ENCODE measurements at regions not wholly inside any gene's neighbourhood (a gene's known extent, or its start where the extent isn't known, plus 50 kb on each side); places are given as distances from the start of the nearest gene placed in this dataset.

GRCh38 chr7:114155116-114156110 lies 236.6 kb upstream of the PPP1R3A start:
- TF ChIP-seq, protein P1, sequence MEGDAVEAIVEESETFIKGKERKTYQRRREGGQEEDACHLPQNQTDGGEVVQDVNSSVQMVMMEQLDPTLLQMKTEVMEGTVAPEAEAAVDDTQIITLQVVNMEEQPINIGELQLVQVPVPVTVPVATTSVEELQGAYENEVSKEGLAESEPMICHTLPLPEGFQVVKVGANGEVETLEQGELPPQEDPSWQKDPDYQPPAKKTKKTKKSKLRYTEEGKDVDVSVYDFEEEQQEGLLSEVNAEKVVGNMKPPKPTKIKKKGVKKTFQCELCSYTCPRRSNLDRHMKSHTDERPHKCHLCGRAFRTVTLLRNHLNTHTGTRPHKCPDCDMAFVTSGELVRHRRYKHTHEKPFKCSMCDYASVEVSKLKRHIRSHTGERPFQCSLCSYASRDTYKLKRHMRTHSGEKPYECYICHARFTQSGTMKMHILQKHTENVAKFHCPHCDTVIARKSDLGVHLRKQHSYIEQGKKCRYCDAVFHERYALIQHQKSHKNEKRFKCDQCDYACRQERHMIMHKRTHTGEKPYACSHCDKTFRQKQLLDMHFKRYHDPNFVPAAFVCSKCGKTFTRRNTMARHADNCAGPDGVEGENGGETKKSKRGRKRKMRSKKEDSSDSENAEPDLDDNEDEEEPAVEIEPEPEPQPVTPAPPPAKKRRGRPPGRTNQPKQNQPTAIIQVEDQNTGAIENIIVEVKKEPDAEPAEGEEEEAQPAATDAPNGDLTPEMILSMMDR (IDR thresholded peaks at IDR 0.05), result no peak
- H3K27ac ChIP-seq, result no peak overlapping the region
- no peaks in the 10 kb centered on the region for H3K9me3 ChIP-seq
- intact Hi-C loops (cut with DNase I), result no loop called here
- no peaks in the 10 kb centered on the region for H3K27me3 ChIP-seq (replicated peaks; ENCODE audit: insufficient read depth)
- no peak overlapping the region for H3K4me3 ChIP-seq
- DNase-seq (ENCODE audit: low spot score), result no peak
- WGBS, result 80% methylated on average over 9 of the region's 9 CpGs
- no peaks in the 10 kb centered on the region for H3K36me3 ChIP-seq
- no peaks in the 10 kb centered on the region for H3K4me1 ChIP-seq (replicated peaks)

GRCh38 chr7:114153700-114154099 lies 234.9 kb upstream of the PPP1R3A start:
- H3K27ac ChIP-seq, result no peak overlapping the region
- H3K9me3 ChIP-seq, result no peaks in the 10 kb centered on the region
- H3K27me3 ChIP-seq (replicated peaks; ENCODE audit: insufficient read depth), result no peaks in the 10 kb centered on the region
- intact Hi-C loops (cut with DNase I), result no loop called here
- H3K4me3 ChIP-seq, result no peak overlapping the region
- TF ChIP-seq POLR2AphosphoS5 (IDR thresholded peaks at IDR 0.05), result no peak
- no peak for TF ChIP-seq POLR2A (IDR thresholded peaks at IDR 0.05)
- TF ChIP-seq, protein P1 (IDR thresholded peaks at IDR 0.05), result no peak
- H3K4me1 ChIP-seq (replicated peaks), result no peaks in the 10 kb centered on the region
- H3K36me3 ChIP-seq, result no peaks in the 10 kb centered on the region
- DNase-seq (ENCODE audit: low spot score), result no peak

GRCh38 chr7:114152314-114152938 lies 233.6 kb upstream of the PPP1R3A start:
- no peak for DNase-seq (ENCODE audit: low spot score)
- intact Hi-C loops (cut with DNase I), result no loop called here
- H3K27me3 ChIP-seq (replicated peaks; ENCODE audit: insufficient read depth), result no peaks in the 10 kb centered on the region
- 87% methylated on average over 5 of the region's 5 CpGs for WGBS
- no peak overlapping the region for H3K27ac ChIP-seq
- H3K4me3 ChIP-seq, result no peak overlapping the region
- H3K36me3 ChIP-seq, result no peaks in the 10 kb centered on the region
- TF ChIP-seq POLR2A (IDR thresholded peaks at IDR 0.05) (no peak), POLR2AphosphoS5 (IDR thresholded peaks at IDR 0.05) (no peak)
- TF ChIP-seq, protein P1 (IDR thresholded peaks at IDR 0.05), result no peak
- H3K9me3 ChIP-seq, result no peaks in the 10 kb centered on the region
- no peaks in the 10 kb centered on the region for H3K4me1 ChIP-seq (replicated peaks)

DNA sequence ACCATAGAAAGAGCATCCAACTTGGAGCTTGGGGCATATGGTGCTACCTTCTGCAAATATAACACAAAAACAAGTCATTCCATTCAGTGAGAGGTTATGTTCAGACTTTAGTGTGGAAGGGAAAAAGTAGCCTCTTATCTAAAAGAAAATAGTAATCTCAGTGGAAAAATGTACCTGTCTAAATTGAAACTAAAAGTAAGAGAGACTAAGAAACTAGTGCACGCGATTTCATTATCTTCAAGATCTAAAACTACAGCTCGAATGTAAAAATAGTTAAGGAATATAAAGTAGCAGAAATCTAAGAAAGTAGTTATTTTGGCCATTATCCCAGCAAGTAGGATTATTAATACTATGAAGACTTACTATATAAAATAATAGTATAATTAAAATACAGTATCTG lies 233.0 kb upstream of the PPP1R3A start:
- no peaks in the 10 kb centered on the region for H3K27me3 ChIP-seq (replicated peaks; ENCODE audit: insufficient read depth)
- H3K4me3 ChIP-seq, result no peak overlapping the region
- DNase-seq (ENCODE audit: low spot score), result no peak
- no peak for TF ChIP-seq POLR2AphosphoS5 (IDR thresholded peaks at IDR 0.05)
- no peak for TF ChIP-seq POLR2A (IDR thresholded peaks at IDR 0.05)
- H3K9me3 ChIP-seq, result no peaks in the 10 kb centered on the region
- no peaks in the 10 kb centered on the region for H3K4me1 ChIP-seq (replicated peaks)
- no peaks in the 10 kb centered on the region for H3K36me3 ChIP-seq
- intact Hi-C loops (cut with DNase I), result no loop called here
- 45% methylated on average over 3 of the region's 3 CpGs for WGBS
- H3K27ac ChIP-seq, result no peak overlapping the region

DNA sequence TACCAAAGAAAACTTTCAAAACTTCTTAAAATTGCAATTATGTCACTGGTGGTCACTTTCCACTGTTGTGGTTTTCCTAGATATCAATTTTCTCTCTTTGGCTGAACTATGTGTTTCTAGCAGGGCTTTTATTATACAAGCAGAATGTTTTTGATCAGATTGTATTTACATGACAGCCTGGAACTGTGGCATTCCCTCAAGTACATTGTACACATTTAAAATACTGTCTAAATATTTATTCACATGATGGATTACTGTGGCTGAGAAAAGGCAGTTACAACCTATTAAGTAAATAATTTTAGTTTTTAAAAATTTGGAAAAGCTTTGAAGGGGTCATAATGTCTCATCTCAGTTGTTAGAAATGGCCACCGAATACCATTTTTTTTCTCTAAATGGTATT lies 231.9 kb upstream of the PPP1R3A start:
- intact Hi-C loops (cut with DNase I), result no loop called here
- H3K27me3 ChIP-seq (replicated peaks; ENCODE audit: insufficient read depth), result no peaks in the 10 kb centered on the region
- WGBS, result 33% methylated on average over 1 of the region's 1 CpG
- H3K4me3 ChIP-seq, result no peak overlapping the region
- H3K27ac ChIP-seq, result no peak overlapping the region
- no peak for DNase-seq (ENCODE audit: low spot score)
- no peaks in the 10 kb centered on the region for H3K36me3 ChIP-seq
- TF ChIP-seq POLR2A (IDR thresholded peaks at IDR 0.05) (no peak), POLR2AphosphoS5 (IDR thresholded peaks at IDR 0.05) (no peak)
- TF ChIP-seq, protein P1 (IDR thresholded peaks at IDR 0.05), result no peak
- no peaks in the 10 kb centered on the region for H3K9me3 ChIP-seq
- no peaks in the 10 kb centered on the region for H3K4me1 ChIP-seq (replicated peaks)
